Nephron progenitor cell (in vitro differentiated cells): ENCODE measurements at regions not wholly inside any gene's neighbourhood (a gene's known extent, or its start where the extent isn't known, plus 50 kb on each side); places are given as distances from the start of the nearest gene placed in this dataset.
"Not testable (repeated sequence)": the region's sequence is repeated elsewhere in the genome, so short reads cannot be mapped to it uniquely, and the experiment has no call there.

Source experiments
- DNase-seq: peaks from one replicate; pipeline ENCODE4 v3.0.0; 2021
- H3K27ac Mint-ChIP-seq: 2 replicates; pipeline ENCODE4 v1.8.0; 2021; ENCODE audit warnings: mild to moderate bottlenecking, moderate library complexity, mixed read lengths
- H3K27me3 Mint-ChIP-seq: 2 replicates; pipeline ENCODE4 v1.8.0; 2021; ENCODE audit warnings: mild to moderate bottlenecking, low read depth, mixed read lengths; ENCODE audit not compliant: poor library complexity
- H3K36me3 Mint-ChIP-seq: 2 replicates; pipeline ENCODE4 v1.8.0; 2021; ENCODE audit warnings: low read depth, mixed read lengths
- H3K4me1 Mint-ChIP-seq: 2 replicates; pipeline ENCODE4 v1.8.0; 2021; ENCODE audit warnings: mixed read lengths
- H3K4me3 Mint-ChIP-seq: 2 replicates; pipeline ENCODE4 v1.8.0; 2021; ENCODE audit warnings: mild to moderate bottlenecking, moderate library complexity, mixed read lengths
- H3K9me3 Mint-ChIP-seq: 2 replicates; pipeline ENCODE4 v1.8.0; 2021; ENCODE audit warnings: mild to moderate bottlenecking, moderate library complexity, mixed read lengths
- CTCF ChIP-seq: fragments of 200-600 bp; sonication (generic); IDR thresholded peaks from 2 replicates; pipeline ENCODE4 v1.5.0; 2021; ENCODE audit warnings: antibody characterized with exemption

GRCh38 chr13:48874165-48874564 lies 101.5 kb upstream of the FNDC3A start:
- H3K27ac Mint-ChIP-seq, result no peak overlapping the region

DNA sequence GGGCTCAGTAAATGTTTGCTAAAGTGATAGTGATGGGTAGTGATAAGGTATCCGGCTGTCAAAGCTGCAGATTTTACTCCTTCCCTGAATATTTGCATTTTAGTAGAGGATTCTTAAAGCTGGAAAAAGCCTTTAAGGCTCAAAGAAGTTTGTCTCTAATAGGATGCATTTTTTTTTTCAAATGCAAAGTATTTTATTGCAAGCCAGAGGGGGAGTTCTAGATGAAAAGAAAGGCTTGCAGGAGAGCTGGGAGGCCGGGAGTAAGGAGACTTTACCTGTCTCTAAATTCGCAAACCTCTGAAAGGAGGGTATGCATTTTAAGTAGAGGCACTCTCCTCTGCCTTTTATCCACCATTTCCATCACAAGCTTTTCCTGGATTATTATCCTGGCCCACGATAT lies 100.7 kb upstream of the FNDC3A start:
- Mint-ChIP-seq H3K36me3 (no peaks in the 10 kb centered on the region), H3K27ac (no peak overlapping the region), H3K4me3 (no peak overlapping the region), H3K4me1 (peaks cover 46% of the 10 kb centered on the region), H3K27me3 (no peaks in the 10 kb centered on the region), H3K9me3 (no peaks in the 10 kb centered on the region)
- TF ChIP-seq CTCF, result no peak
- DNase-seq, result no peak

More at GRCh38 chr13:48874165-48874564, 101.5 kb upstream of the FNDC3A start:
- no peak for TF ChIP-seq CTCF
- Mint-ChIP-seq H3K36me3 (no peaks in the 10 kb centered on the region), H3K9me3 (no peaks in the 10 kb centered on the region), H3K27me3 (no peaks in the 10 kb centered on the region), H3K4me3 (no peak overlapping the region), H3K4me1 (peaks cover 37% of the 10 kb centered on the region)
- DNase-seq, result no peak

- H3K4me3 Mint-ChIP-seq, result no peak overlapping the region
- no peaks in the 10 kb centered on the region for H3K36me3 Mint-ChIP-seq
- TF ChIP-seq CTCF, result no peak
- no peak overlapping the region for H3K27ac Mint-ChIP-seq
- DNase-seq, result no peak
- H3K4me1 Mint-ChIP-seq, result peaks cover 46% of the 10 kb centered on the region
- H3K9me3 Mint-ChIP-seq, result no peaks in the 10 kb centered on the region
- H3K27me3 Mint-ChIP-seq, result no peaks in the 10 kb centered on the region
Measured at GRCh38 chr13:48876289-48876688, 99.4 kb upstream of the FNDC3A start.

DNA sequence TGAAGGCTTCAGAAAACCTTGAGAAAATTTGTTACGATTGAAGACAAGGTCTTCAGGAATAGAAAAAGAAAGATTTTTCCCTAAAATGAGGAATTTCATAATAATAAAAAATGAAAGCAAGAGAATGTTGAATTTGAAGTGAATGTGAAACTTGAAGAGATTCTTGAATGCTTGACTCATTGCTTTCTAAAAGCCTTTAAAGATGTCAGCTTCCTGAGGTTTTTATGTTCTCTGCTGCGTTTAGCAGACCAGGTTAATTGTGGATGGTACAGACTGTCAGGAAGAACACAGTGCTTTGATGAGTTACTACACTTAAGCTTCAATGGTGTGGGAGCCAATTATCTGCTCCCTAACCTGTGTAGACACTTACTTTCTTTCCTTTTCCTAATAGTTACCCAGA lies 96.3 kb upstream of the FNDC3A start:
- DNase-seq, result no peak
- H3K36me3 Mint-ChIP-seq, result no peaks in the 10 kb centered on the region
- peaks cover 33% of the 10 kb centered on the region for H3K4me1 Mint-ChIP-seq
- H3K9me3 Mint-ChIP-seq, result no peaks in the 10 kb centered on the region
- H3K27ac Mint-ChIP-seq, result no peak overlapping the region
- no peak for TF ChIP-seq CTCF
- H3K4me3 Mint-ChIP-seq, result no peak overlapping the region
- peaks cover 4% of the 10 kb centered on the region for H3K27me3 Mint-ChIP-seq

- no peak overlapping the region for H3K4me3 Mint-ChIP-seq
- H3K27me3 Mint-ChIP-seq, result peaks cover 4% of the 10 kb centered on the region
- H3K36me3 Mint-ChIP-seq, result no peaks in the 10 kb centered on the region
- H3K9me3 Mint-ChIP-seq, result no peaks in the 10 kb centered on the region
- DNase-seq, result no peak
- TF ChIP-seq CTCF, result no peak
- no peak overlapping the region for H3K27ac Mint-ChIP-seq
- peaks cover 29% of the 10 kb centered on the region for H3K4me1 Mint-ChIP-seq
Measured at GRCh38 chr13:48879854-48880253, 95.9 kb upstream of the FNDC3A start.

GRCh38 chr13:48883786-48884185 lies 91.9 kb upstream of the FNDC3A start:
- not testable (repeated sequence) for H3K27me3 Mint-ChIP-seq, H3K9me3 Mint-ChIP-seq, H3K4me3 Mint-ChIP-seq

GRCh38 chr13:48885027-48885395 lies 90.7 kb upstream of the FNDC3A start:
- no peak overlapping the region for H3K4me3 Mint-ChIP-seq
- peaks cover 4% of the 10 kb centered on the region for H3K27me3 Mint-ChIP-seq
- no peaks in the 10 kb centered on the region for H3K9me3 Mint-ChIP-seq
- H3K27ac Mint-ChIP-seq, result no peak overlapping the region
- peaks cover under 1% of the 10 kb centered on the region for H3K4me1 Mint-ChIP-seq
- TF ChIP-seq CTCF, result no peak
- no peaks in the 10 kb centered on the region for H3K36me3 Mint-ChIP-seq
- DNase-seq, result no peak

More at GRCh38 chr13:48883786-48884185, 91.9 kb upstream of the FNDC3A start:
- peaks cover 12% of the 10 kb centered on the region for H3K4me1 Mint-ChIP-seq
- not testable (repeated sequence) for H3K27ac Mint-ChIP-seq, H3K36me3 Mint-ChIP-seq, DNase-seq
